ENCODE measurements at regions not wholly inside any gene's neighbourhood (a gene's known extent, or its start where the extent isn't known, plus 50 kb on each side); places are given as distances from the start of the nearest gene placed in this dataset.

- H3K4me2 ChIP-seq, result no peak overlapping the region
- no peaks in the 10 kb centered on the region for H3K9me3 ChIP-seq
- no peak overlapping the region for H3K27ac ChIP-seq
- FAIRE-seq (no peak), DNase-seq (ENCODE audit: low read depth in 1 of 2, low spot score in 1 of 2) (no peak), ATAC-seq (no peak)
- ChIA-PET POLR2A (no interaction called here), CTCF (no interaction called here)
- no peak overlapping the region for H3K4me3 ChIP-seq
- WGBS (ENCODE audit: missing lambda C conversion rate), result 31% methylated on average over 11 of the region's 11 CpGs
- no peak for TF ChIP-seq RARB (CRISPR knock-in tag; IDR thresholded peaks at IDR 0.05)
- no peak for TF ChIP-seq SMC3 (IDR thresholded peaks at IDR 0.05)
- TF ChIP-seq EHF (CRISPR knock-in tag; IDR thresholded peaks at IDR 0.05), result no peak
- TF ChIP-seq MYC (IDR thresholded peaks at IDR 0.05; ENCODE audit: borderline replicate concordance, low read length), result no peak
- no peak for TF ChIP-seq CEBPB (IDR thresholded peaks at IDR 0.05)
- no peak for TF ChIP-seq REST (IDR thresholded peaks at IDR 0.05)
- TF ChIP-seq HEYL (CRISPR knock-in tag; IDR thresholded peaks at IDR 0.05), result no peak
- no peak for TF ChIP-seq ZNF302 (CRISPR knock-in tag; IDR thresholded peaks at IDR 0.05)
- no peak for TF ChIP-seq PBX3 (IDR thresholded peaks at IDR 0.05)
- no peak for TF ChIP-seq BHLHE40 (IDR thresholded peaks at IDR 0.05; ENCODE audit: low read depth, low read length)
- TF ChIP-seq, protein P1, sequence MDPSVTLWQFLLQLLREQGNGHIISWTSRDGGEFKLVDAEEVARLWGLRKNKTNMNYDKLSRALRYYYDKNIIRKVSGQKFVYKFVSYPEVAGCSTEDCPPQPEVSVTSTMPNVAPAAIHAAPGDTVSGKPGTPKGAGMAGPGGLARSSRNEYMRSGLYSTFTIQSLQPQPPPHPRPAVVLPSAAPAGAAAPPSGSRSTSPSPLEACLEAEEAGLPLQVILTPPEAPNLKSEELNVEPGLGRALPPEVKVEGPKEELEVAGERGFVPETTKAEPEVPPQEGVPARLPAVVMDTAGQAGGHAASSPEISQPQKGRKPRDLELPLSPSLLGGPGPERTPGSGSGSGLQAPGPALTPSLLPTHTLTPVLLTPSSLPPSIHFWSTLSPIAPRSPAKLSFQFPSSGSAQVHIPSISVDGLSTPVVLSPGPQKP (IDR thresholded peaks at IDR 0.05; ENCODE audit: low read depth, low read length), result no peak
- no peak for TF ChIP-seq RNF2 (IDR thresholded peaks at IDR 0.05; ENCODE audit: borderline replicate concordance, low read depth)
- no peak for TF ChIP-seq JUNB (IDR thresholded peaks at IDR 0.05)
- no peak for TF ChIP-seq CHD4 (IDR thresholded peaks at IDR 0.05; ENCODE audit: borderline replicate concordance)
- TF ChIP-seq SREBF2 (IDR thresholded peaks at IDR 0.05), result no peak
- no peak for TF ChIP-seq NFE2L2 (conservative IDR thresholded peaks at IDR 0.05; ENCODE audit: low read length)
- TF ChIP-seq CHD2 (IDR thresholded peaks at IDR 0.05; ENCODE audit: low read length, partially characterized antibody), result no peak
- TF ChIP-seq FOSB (CRISPR knock-in tag; IDR thresholded peaks at IDR 0.05), result no peak
- TF ChIP-seq ZSCAN20 (CRISPR knock-in tag; IDR thresholded peaks at IDR 0.05), result no peak
- TF ChIP-seq HOXB5 (CRISPR knock-in tag; IDR thresholded peaks at IDR 0.05), result no peak
- H3K4me1 ChIP-seq, result no peaks in the 10 kb centered on the region
These were observed 91.8 kb upstream of the KAZN start for GRCh38 chr1:14506471-14507255.

DNA sequence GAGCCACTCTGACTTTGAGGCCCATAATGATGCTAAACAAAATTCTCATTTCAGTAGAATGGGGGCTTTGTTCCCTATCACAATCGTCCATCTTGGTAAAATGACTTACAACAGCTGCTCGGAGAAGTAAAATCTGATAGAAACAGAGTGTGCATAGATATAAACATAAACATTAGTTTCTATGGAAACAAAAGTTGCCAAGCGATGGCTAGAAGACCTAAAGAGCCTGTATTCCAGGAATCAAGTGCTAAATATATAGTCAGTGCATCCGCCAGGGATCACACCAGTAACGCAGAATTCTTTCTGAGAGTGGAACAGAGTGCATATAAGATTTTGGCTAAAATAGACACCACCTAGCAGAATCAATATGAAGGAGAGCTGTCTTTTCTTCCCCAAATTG is 91.2 kb upstream of the KAZN start:
- FAIRE-seq, result no peak
- TF ChIP-seq HMGXB4 (CRISPR knock-in tag; IDR thresholded peaks at IDR 0.05; ENCODE audit: borderline replicate concordance) (no peak), MAX (IDR thresholded peaks at IDR 0.05) (no peak), TFCP2L1 (CRISPR knock-in tag; IDR thresholded peaks at IDR 0.05) (no peak), CBX2 (IDR thresholded peaks at IDR 0.05; ENCODE audit: borderline replicate concordance, low read depth) (no peak), KDM5A (IDR thresholded peaks at IDR 0.05) (no peak), HDAC2 (IDR thresholded peaks at IDR 0.05) (no peak), EHMT2 (IDR thresholded peaks at IDR 0.05; ENCODE audit: low read depth) (no peak), NR3C1 (IDR thresholded peaks at IDR 0.05) (no peak), CHD2 (IDR thresholded peaks at IDR 0.05; ENCODE audit: low read length, partially characterized antibody) (no peak)
- TF ChIP-seq, protein P2, sequence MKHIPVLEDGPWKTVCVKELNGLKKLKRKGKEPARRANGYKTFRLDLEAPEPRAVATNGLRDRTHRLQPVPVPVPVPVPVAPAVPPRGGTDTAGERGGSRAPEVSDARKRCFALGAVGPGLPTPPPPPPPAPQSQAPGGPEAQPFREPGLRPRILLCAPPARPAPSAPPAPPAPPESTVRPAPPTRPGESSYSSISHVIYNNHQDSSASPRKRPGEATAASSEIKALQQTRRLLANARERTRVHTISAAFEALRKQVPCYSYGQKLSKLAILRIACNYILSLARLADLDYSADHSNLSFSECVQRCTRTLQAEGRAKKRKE (CRISPR knock-in tag; IDR thresholded peaks at IDR 0.05; ENCODE audit: low read depth), result no peak

More for the DNA sequence above, 91.2 kb upstream of the KAZN start:
- H3K4me3 ChIP-seq, result no peak overlapping the region
- CTCF ChIA-PET, result no interaction called here
- no peak overlapping the region for H3K27ac ChIP-seq
- no peak for DNase-seq (ENCODE audit: low read depth in 1 of 2, low spot score in 1 of 2)
- no peaks in the 10 kb centered on the region for H3K4me1 ChIP-seq
- POLR2A ChIA-PET, result no interaction called here
- no peak overlapping the region for H3K4me2 ChIP-seq
- 29% methylated on average over 5 of the region's 5 CpGs for WGBS (ENCODE audit: missing lambda C conversion rate)
- ATAC-seq, result no peak
- no peaks in the 10 kb centered on the region for H3K9me3 ChIP-seq
